C1 segment of cervical spinal cord (tissue), 14 donors: ENCODE measurements at regions not wholly inside any gene's neighbourhood (a gene's known extent, or its start where the extent isn't known, plus 50 kb on each side); places are given as distances from the start of the nearest gene placed in this dataset.

ENCODE experiments used
- DNase-seq, 14 donors: peaks; one replicate each; lab custom pipeline; 2025; lab: John Stamatoyannopoulos, UW

GRCh38 chr9:108722396-108722795 is 133.4 kb downstream of the ACTL7B start:
- no peak for DNase-seq

- peak in 3 of 14 donors; percentile 9 to 35 (median 23) for DNase-seq
Observed at GRCh38 chr9:108720191-108720642, 135.6 kb downstream of the ACTL7B start.

GRCh38 chr9:108710424-108710823 is 145.4 kb downstream of the ACTL7B start:
- DNase-seq = peak in 4 of 14 donors; percentile 15 to 24 (median 22)

DNA sequence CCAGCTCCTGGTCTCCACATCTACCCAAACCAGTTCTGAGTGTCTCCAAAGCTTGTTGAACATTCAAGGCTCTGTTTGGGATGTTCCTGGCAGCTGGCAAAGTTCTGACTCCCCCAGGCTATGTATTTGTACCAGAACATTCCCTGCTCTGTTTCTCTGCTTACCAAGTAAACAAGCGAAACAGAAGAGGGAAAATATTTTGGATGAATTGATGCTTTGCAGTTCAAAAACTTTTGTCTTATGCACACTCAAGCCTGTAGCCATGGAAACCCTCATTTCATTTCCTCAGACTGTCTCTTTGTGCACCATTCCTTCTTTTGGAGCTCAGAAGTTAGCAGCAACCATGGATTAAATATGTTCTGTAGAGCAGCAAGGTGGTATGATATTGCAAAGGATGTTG is 145.8 kb downstream of the ACTL7B start:
- DNase-seq = peak in 2 of 14 donors; percentile 15 to 27

DNA sequence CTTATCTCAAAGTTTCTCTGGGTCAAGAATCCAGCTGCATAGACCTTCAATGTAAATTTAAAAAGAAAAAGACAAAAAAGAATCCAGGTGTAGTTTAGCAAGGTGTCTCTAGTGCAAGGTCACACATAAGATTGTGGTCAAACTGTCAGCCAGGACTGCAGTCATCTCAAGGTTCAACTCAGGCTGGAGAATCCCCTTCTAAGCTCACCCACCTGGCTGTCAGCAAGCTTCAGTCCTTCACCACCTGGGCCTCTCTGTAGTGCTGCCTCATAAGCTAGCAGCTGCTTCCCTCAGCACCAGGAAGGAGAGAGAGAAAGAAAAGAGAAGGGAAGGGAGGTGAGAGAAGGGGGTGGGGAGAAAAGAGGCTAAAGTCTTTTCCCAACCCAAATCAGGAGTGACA is 146.7 kb downstream of the ACTL7B start:
- no peak for DNase-seq

- DNase-seq = peak in 9 of 14 donors; percentile 13 to 92 (median 64)
Observed at GRCh38 chr9:108708448-108708847, 147.3 kb downstream of the ACTL7B start.

- no peak for DNase-seq
Observed at GRCh38 chr9:108707120-108707519, 148.7 kb downstream of the ACTL7B start.

GRCh38 chr9:108704156-108704852 is 151.5 kb downstream of the ACTL7B start:
- no peak for DNase-seq

GRCh38 chr9:108703429-108703828 is 152.4 kb downstream of the ACTL7B start:
- no peak for DNase-seq

DNA sequence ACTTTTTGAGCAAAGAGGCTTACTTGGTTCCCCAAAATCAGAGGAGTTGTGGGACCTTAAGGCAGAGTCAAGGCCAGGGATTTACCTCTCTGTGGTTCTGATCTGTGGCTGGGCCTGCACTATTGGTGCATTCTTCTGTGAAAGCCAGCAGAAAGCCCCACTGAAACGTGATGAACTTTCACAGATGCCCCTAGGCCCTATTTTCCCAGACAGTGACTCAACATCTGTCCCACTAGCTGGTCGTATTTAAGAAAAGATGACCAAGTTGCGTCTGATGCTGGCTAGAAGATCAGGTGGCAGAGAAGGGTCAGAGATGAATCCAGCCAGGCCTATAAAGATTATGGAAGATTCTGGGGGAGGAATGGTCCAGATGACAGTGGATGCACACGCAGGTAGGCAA is 153.1 kb downstream of the ACTL7B start:
- DNase-seq = no peak

- DNase-seq = no peak
Observed at GRCh38 chr9:108698801-108699200, 157.0 kb downstream of the ACTL7B start.

- DNase-seq = no peak
Observed at GRCh38 chr9:108698231-108698630, 157.6 kb downstream of the ACTL7B start.

DNA sequence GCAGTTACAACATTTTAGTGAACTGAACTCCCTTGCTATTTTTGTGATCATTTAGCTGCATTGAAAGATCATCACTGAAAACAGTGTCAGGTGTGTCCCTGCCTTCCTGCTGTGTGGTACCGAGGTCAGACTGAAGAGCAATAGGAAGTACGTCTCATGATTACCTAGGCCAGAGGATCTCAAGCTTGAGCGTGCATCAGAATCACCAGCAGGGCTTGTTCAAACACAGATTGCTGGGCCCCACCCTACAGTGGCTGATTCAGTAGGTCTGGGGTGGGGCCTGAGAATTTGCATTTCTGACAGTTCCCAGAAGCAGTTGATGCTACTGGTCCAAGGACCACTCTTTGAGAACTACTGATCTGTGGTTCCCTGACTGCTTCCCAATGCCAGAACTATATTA is 159.6 kb downstream of the ACTL7B start:
- no peak for DNase-seq

DNA sequence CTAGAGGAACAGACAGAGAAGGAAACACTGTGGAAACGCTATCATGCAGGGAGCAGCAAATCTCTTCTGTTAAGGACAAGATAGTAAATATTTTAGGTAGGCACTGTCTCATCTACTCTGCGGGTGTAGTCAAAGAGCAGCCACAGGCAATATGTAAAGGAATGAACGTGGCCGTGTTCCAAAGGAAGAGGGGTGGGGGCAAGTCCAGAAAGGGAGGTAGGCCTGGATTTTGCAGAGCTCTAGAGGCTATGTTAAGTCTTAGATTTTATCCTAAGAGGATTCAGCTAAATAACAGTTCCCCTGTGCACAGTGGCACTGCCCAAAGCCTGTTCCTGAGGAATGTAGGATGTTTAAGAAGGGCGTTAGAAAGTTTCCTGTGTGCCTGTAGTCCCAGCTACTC is 161.6 kb downstream of the ACTL7B start:
- no peak for DNase-seq

GRCh38 chr9:108691614-108692013 is 164.2 kb downstream of the ACTL7B start:
- no peak for DNase-seq

DNA sequence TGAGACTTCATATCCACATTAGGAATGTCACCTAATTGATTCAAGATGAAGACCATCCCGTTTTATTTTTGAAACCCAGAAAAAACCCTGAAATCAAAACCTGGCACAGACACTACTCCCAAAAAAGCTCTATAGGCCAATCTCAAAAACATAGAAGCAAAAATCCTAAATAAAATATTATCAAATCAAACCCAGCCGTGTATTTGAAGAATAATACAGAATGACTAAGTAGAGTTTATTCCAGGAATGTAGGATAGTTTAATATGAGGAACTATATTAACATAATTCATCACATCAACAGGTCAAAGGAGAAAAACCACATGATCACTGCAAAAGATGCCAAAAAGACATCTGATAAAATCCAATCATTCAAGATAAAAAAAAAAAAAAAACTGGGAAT is 167.1 kb downstream of the ACTL7B start:
- no peak for DNase-seq

GRCh38 chr9:108688051-108688450 is 167.7 kb downstream of the ACTL7B start:
- DNase-seq = no peak

DNA sequence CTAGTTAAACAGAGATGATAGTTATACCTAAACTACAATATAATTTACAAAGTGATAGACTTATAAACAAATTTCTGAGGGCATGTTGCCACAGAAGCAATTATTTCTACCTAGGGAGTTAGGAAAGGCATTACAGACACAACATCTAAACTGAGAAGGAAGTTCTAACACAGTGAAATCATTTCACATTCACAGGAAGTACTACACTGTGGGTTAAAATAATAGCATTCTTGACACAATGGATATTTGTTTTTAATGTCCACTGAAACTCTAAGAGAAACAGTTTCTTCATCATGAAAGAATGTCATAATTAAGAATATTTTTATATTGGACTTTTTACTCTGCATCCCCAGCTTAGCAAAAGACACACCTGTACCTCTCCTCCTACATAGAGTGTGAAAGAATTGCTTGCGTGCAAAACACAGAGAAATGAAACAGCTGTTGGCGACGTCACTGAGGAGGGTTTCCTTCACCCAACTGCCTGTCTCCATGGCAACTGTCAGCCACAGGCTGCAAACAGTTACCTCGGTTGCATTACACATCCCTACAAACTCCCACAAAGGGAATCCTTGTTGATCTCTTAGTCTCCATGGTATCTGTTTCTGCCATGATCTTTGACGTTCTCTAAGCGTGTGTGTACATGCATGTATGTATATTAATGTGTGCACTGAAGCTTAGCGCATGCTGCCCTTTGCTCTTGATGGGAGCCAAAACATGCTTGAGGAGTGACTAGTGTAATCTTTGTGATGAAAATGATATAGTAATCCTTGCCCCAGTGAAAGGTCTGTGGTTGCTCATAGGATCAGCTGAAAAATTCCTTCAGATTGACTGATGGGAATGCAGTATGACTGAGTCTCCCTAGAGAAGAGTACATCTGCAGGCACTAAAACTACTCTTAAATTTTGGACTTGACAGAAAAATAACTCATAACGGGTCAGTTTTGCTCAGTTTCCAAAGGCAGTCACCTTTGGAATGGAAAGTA is 168.5 kb downstream of the ACTL7B start:
- no peak for DNase-seq

GRCh38 chr9:108684288-108685025 is 171.3 kb downstream of the ACTL7B start:
- no peak for DNase-seq

- no peak for DNase-seq
Observed at GRCh38 chr9:108683245-108683644, 172.5 kb downstream of the ACTL7B start.

GRCh38 chr9:108681851-108682590 is 173.8 kb downstream of the ACTL7B start:
- no peak for DNase-seq
